GM23338 (cell line): ENCODE measurements at regions not wholly inside any gene's neighbourhood (a gene's known extent, or its start where the extent isn't known, plus 50 kb on each side); places are given as distances from the start of the nearest gene placed in this dataset.

Source experiments
- ATAC-seq: fragments of 200-7000 bp; cut with Tn5 transposase; 3 replicates; pipeline ENCODE4 v1.9.1; 2020
- DNase-seq: peaks from one replicate; pipeline ENCODE4 v3.0.0-alpha.2; 2015; ENCODE audit warnings: low spot score
- H2AFZ ChIP-seq: fragments of 200-600 bp; sonication (generic); 2 replicates; pipeline ENCODE4 v1.8.0; 2016; ENCODE audit warnings: antibody characterized with exemption, mild to moderate bottlenecking, moderate library complexity
- H3F3A ChIP-seq: fragments of 200-600 bp; sonication (generic); replicated peaks from 2 replicates; pipeline ENCODE4 v1.8.0; 2017; ENCODE audit warnings: antibody characterized with exemption, mixed run types, low read depth
- H3K27ac ChIP-seq: fragments of 200-600 bp; sonication (generic); 2 replicates; pipeline ENCODE4 v1.6.1; 2016; ENCODE audit warnings: low read depth
- H3K27me3 ChIP-seq: fragments of 200-600 bp; sonication (generic); 2 replicates; pipeline ENCODE4 v1.8.0; 2016; ENCODE audit warnings: mild to moderate bottlenecking, mixed run types, moderate library complexity; ENCODE audit not compliant: insufficient read depth
- H3K36me3 ChIP-seq: fragments of 200-600 bp; sonication (generic); 2 replicates; pipeline ENCODE4 v1.8.0; 2016; ENCODE audit warnings: mild to moderate bottlenecking; ENCODE audit not compliant: insufficient read depth
- H3K4me1 ChIP-seq: fragments of 200-600 bp; sonication (generic); 2 replicates; pipeline ENCODE4 v1.8.0; 2016; ENCODE audit warnings: mild to moderate bottlenecking, moderate library complexity; ENCODE audit not compliant: insufficient read depth
- H3K4me2 ChIP-seq: fragments of 200-600 bp; sonication (generic); 2 replicates; pipeline ENCODE4 v1.7.1; 2017; ENCODE audit warnings: mixed run types
- H3K4me3 ChIP-seq: fragments of 200-600 bp; sonication (generic); 2 replicates; pipeline ENCODE4 v1.6.1; 2016; ENCODE audit warnings: mixed run types
- H3K79me2 ChIP-seq: fragments of 200-600 bp; sonication (generic); replicated peaks from 2 replicates; pipeline ENCODE4 v1.8.0; 2017; ENCODE audit warnings: mild to moderate bottlenecking; ENCODE audit not compliant: insufficient read depth
- H3K9me2 ChIP-seq: fragments of 200-600 bp; sonication (generic); 2 replicates; pipeline ENCODE4 v1.8.0; 2017; ENCODE audit not compliant: insufficient read depth
- H4K20me1 ChIP-seq: fragments of 200-600 bp; sonication (generic); replicated peaks from 2 replicates; pipeline ENCODE4 v1.8.0; 2017; ENCODE audit warnings: mild to moderate bottlenecking; ENCODE audit not compliant: insufficient read depth
- H3K27ac Mint-ChIP-seq: 2 replicates; pipeline ENCODE4 v1.8.0; 2020; ENCODE audit warnings: inconsistent platforms, mild to moderate bottlenecking, moderate library complexity, mixed read lengths
- H3K27me3 Mint-ChIP-seq: 3 replicates; pipeline ENCODE4 v1.8.0; 2022; ENCODE audit warnings: low read depth, mild to moderate bottlenecking, moderate library complexity, mixed read lengths, inconsistent platforms; ENCODE audit not compliant: insufficient read depth, poor library complexity
- H3K36me3 Mint-ChIP-seq: 3 replicates; pipeline ENCODE4 v1.8.0; 2021; ENCODE audit warnings: low read depth, mild to moderate bottlenecking, inconsistent platforms, moderate library complexity, mixed read lengths
- H3K4me1 Mint-ChIP-seq: 3 replicates; pipeline ENCODE4 v1.8.0; 2020; ENCODE audit warnings: mild to moderate bottlenecking, inconsistent platforms, mixed read lengths
- H3K4me3 Mint-ChIP-seq: 3 replicates; pipeline ENCODE4 v1.8.0; 2021; ENCODE audit warnings: moderate library complexity, mild to moderate bottlenecking, inconsistent platforms, mixed read lengths
- H3K9me3 Mint-ChIP-seq: 3 replicates; pipeline ENCODE4 v1.8.0; 2020; ENCODE audit warnings: moderate library complexity, mild to moderate bottlenecking, inconsistent platforms, mixed read lengths
- EZH2 ChIP-seq: fragments of 200-600 bp; sonication (generic); IDR thresholded peaks from one replicate; pipeline ENCODE4 v1.8.0; 2017; ENCODE audit warnings: antibody characterized with exemption, mild to moderate bottlenecking, low read depth; ENCODE audit not compliant: unreplicated experiment
- NANOG ChIP-seq: IDR thresholded peaks from 2 replicates; pipeline ENCODE4 v1.6.1; 2016; ENCODE audit warnings: antibody characterized with exemption, borderline replicate concordance
- REST ChIP-seq: IDR thresholded peaks from one replicate; pipeline ENCODE4 v1.6.1; 2018; ENCODE audit warnings: antibody characterized with exemption; ENCODE audit not compliant: unreplicated experiment
- STAT1 ChIP-seq: IDR thresholded peaks from one replicate; pipeline ENCODE4 v1.6.1; 2016; ENCODE audit warnings: antibody characterized with exemption; ENCODE audit not compliant: unreplicated experiment
- ZNF114 ChIP-seq: fragments of 250-450 bp; sonication (Bioruptor Pico); IDR thresholded peaks from 2 replicates; pipeline ENCODE4 v1.5.0; 2020; ENCODE audit warnings: mild to moderate bottlenecking, moderate library complexity
- TF ChIP-seq, protein P1 (sequence below): fragments of 250-450 bp; sonication (Bioruptor Pico); IDR thresholded peaks from 2 replicates; pipeline ENCODE4 v1.5.0; 2020; ENCODE audit warnings: mild to moderate bottlenecking, moderate library complexity
- TF ChIP-seq, protein P2 (sequence below), 2 experiments: fragments of 200-600 bp in 1 of 2; sonication (generic) in 1 of 2; conservative IDR thresholded peaks; 2 replicates each; pipeline versions ENCODE4 v1.5.1 to v1.6.1; 2016 to 2017; ENCODE audit warnings: antibody characterized with exemption in 2 of 2, low read depth in 2 of 2, mild to moderate bottlenecking in 2 of 2, moderate library complexity in 1 of 2

- Histone ChIP-seq H3K4me3 (no peak overlapping the region), H3K27ac (no peak overlapping the region), H4K20me1 (no peaks in the 10 kb centered on the region), H3K4me2 (no peak overlapping the region), H3K4me1 (no peaks in the 10 kb centered on the region), H2AFZ (no peak overlapping the region), H3K9me2 (peaks cover 23% of the 10 kb centered on the region), H3K79me2 (no peaks in the 10 kb centered on the region), H3F3A (no peaks in the 10 kb centered on the region), H3K36me3 (no peaks in the 10 kb centered on the region), H3K27me3 (no peaks in the 10 kb centered on the region)
- Mint-ChIP-seq H3K4me3 (no peak overlapping the region), H3K27ac (no peak overlapping the region), H3K4me1 (no peaks in the 10 kb centered on the region), H3K27me3 (no peaks in the 10 kb centered on the region), H3K9me3 (no peaks in the 10 kb centered on the region), H3K36me3 (no peaks in the 10 kb centered on the region)
- DNase-seq (no peak), ATAC-seq (no peak)
- no peak for TF ChIP-seq NANOG
- TF ChIP-seq ZNF114 (CRISPR knock-in tag), result no peak
- no peak for TF ChIP-seq REST
- no peak for TF ChIP-seq STAT1
- TF ChIP-seq EZH2, result no peak
Measured at GRCh38 chr3:70763894-70764293, 451.5 kb upstream of the MDFIC2 start.

- no peak overlapping the region for H3K27ac Mint-ChIP-seq
- no peak overlapping the region for H3K27ac ChIP-seq
- no peak overlapping the region for H2AFZ ChIP-seq
- no peaks in the 10 kb centered on the region for H3K27me3 ChIP-seq
- ATAC-seq, result no peak
- H3K9me2 ChIP-seq, result peaks cover 21% of the 10 kb centered on the region
- no peaks in the 10 kb centered on the region for H3K36me3 ChIP-seq
- H3K27me3 Mint-ChIP-seq, result peaks cover 4% of the 10 kb centered on the region
- no peaks in the 10 kb centered on the region for H3K79me2 ChIP-seq
- no peaks in the 10 kb centered on the region for H3K4me1 ChIP-seq
- DNase-seq, result no peak
- H3F3A ChIP-seq, result no peaks in the 10 kb centered on the region
- H4K20me1 ChIP-seq, result no peaks in the 10 kb centered on the region
- no peak overlapping the region for H3K4me2 ChIP-seq
- no peak overlapping the region for H3K4me3 Mint-ChIP-seq
- no peaks in the 10 kb centered on the region for H3K4me1 Mint-ChIP-seq
- H3K4me3 ChIP-seq, result no peak overlapping the region
- no peaks in the 10 kb centered on the region for H3K9me3 Mint-ChIP-seq
- no peaks in the 10 kb centered on the region for H3K36me3 Mint-ChIP-seq
- TF ChIP-seq, protein P1, sequence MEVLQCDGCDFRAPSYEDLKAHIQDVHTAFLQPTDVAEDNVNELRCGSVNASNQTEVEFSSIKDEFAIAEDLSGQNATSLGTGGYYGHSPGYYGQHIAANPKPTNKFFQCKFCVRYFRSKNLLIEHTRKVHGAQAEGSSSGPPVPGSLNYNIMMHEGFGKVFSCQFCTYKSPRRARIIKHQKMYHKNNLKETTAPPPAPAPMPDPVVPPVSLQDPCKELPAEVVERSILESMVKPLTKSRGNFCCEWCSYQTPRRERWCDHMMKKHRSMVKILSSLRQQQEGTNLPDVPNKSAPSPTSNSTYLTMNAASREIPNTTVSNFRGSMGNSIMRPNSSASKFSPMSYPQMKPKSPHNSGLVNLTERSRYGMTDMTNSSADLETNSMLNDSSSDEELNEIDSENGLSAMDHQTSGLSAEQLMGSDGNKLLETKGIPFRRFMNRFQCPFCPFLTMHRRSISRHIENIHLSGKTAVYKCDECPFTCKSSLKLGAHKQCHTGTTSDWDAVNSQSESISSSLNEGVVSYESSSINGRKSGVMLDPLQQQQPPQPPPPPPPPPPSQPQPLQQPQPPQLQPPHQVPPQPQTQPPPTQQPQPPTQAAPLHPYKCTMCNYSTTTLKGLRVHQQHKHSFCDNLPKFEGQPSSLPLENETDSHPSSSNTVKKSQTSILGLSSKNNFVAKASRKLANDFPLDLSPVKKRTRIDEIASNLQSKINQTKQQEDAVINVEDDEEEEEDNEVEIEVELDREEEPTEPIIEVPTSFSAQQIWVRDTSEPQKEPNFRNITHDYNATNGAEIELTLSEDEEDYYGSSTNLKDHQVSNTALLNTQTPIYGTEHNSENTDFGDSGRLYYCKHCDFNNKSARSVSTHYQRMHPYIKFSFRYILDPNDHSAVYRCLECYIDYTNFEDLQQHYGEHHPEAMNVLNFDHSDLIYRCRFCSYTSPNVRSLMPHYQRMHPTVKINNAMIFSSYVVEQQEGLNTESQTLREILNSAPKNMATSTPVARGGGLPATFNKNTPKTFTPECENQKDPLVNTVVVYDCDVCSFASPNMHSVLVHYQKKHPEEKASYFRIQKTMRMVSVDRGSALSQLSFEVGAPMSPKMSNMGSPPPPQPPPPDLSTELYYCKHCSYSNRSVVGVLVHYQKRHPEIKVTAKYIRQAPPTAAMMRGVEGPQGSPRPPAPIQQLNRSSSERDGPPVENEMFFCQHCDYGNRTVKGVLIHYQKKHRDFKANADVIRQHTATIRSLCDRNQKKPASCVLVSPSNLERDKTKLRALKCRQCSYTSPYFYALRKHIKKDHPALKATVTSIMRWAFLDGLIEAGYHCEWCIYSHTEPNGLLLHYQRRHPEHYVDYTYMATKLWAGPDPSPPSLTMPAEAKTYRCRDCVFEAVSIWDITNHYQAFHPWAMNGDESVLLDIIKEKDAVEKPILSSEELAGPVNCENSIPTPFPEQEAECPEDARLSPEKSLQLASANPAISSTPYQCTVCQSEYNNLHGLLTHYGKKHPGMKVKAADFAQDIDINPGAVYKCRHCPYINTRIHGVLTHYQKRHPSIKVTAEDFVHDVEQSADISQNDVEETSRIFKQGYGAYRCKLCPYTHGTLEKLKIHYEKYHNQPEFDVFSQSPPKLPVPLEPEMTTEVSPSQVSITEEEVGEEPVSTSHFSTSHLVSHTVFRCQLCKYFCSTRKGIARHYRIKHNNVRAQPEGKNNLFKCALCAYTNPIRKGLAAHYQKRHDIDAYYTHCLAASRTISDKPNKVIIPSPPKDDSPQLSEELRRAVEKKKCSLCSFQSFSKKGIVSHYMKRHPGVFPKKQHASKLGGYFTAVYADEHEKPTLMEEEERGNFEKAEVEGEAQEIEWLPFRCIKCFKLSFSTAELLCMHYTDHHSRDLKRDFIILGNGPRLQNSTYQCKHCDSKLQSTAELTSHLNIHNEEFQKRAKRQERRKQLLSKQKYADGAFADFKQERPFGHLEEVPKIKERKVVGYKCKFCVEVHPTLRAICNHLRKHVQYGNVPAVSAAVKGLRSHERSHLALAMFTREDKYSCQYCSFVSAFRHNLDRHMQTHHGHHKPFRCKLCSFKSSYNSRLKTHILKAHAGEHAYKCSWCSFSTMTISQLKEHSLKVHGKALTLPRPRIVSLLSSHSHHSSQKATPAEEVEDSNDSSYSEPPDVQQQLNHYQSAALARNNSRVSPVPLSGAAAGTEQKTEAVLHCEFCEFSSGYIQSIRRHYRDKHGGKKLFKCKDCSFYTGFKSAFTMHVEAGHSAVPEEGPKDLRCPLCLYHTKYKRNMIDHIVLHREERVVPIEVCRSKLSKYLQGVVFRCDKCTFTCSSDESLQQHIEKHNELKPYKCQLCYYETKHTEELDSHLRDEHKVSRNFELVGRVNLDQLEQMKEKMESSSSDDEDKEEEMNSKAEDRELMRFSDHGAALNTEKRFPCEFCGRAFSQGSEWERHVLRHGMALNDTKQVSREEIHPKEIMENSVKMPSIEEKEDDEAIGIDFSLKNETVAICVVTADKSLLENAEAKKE (CRISPR knock-in tag), result no peak
- TF ChIP-seq REST, result no peak
- TF ChIP-seq, protein P2, sequence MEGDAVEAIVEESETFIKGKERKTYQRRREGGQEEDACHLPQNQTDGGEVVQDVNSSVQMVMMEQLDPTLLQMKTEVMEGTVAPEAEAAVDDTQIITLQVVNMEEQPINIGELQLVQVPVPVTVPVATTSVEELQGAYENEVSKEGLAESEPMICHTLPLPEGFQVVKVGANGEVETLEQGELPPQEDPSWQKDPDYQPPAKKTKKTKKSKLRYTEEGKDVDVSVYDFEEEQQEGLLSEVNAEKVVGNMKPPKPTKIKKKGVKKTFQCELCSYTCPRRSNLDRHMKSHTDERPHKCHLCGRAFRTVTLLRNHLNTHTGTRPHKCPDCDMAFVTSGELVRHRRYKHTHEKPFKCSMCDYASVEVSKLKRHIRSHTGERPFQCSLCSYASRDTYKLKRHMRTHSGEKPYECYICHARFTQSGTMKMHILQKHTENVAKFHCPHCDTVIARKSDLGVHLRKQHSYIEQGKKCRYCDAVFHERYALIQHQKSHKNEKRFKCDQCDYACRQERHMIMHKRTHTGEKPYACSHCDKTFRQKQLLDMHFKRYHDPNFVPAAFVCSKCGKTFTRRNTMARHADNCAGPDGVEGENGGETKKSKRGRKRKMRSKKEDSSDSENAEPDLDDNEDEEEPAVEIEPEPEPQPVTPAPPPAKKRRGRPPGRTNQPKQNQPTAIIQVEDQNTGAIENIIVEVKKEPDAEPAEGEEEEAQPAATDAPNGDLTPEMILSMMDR (conservative IDR thresholded peaks at IDR 0.05; ENCODE audit: low read depth in 2 of 2), result no peak
Measured at GRCh38 chr3:70757658-70758057, 445.2 kb upstream of the MDFIC2 start.
